ENCODE measurements at regions not wholly inside any gene's neighbourhood (a gene's known extent, or its start where the extent isn't known, plus 50 kb on each side); places are given as distances from the start of the nearest gene placed in this dataset.

DNA sequence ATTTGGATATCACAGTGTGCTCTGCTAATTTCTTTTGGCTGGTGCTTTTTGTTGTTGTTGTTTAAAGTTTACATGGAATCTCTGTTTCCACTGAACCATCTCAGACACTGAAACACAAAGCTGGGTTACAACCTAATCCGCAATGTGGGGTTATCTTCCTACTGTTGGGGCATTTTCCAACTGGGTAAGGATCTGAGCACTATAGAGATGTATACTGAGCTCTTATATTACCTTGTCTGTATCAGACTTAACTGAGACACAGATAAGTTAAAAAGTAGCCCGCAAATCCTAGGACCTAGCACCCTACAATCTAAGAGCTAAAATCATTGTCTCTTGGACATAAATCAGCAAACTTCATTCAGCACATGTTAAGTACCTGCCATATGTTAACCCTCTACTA is 169.2 kb downstream of the LTN1 start:
- no peak for FAIRE-seq
- no peaks in the 10 kb centered on the region for H3K36me3 ChIP-seq (ENCODE audit: control insufficient read depth in 2 of 2, extremely low read depth in 1 of 2, insufficient read depth in 2 of 2, low read length in 2 of 2)
- DNase-seq (ENCODE audit: low read depth, low spot score): no peak
- H3K4me2 ChIP-seq (ENCODE audit: control insufficient read depth, extremely low read depth, insufficient read depth, low read depth, low read length): no peak overlapping the region
- H3K9me1 ChIP-seq (ENCODE audit: control insufficient read depth, extremely low read depth, insufficient read depth, low read length): no peaks in the 10 kb centered on the region
- no peaks in the 10 kb centered on the region for H3K9me3 ChIP-seq (ENCODE audit: control insufficient read depth, low read depth, low read length)
- H4K20me1 ChIP-seq (ENCODE audit: control insufficient read depth, extremely low read depth, insufficient read depth, low read length): no peaks in the 10 kb centered on the region
- no peak overlapping the region for H2AFZ ChIP-seq (ENCODE audit: control insufficient read depth, low read length)
- no peaks in the 10 kb centered on the region for H3K79me2 ChIP-seq (ENCODE audit: control insufficient read depth, insufficient read depth, low read length)
- H3K4me1 ChIP-seq (ENCODE audit: control insufficient read depth, extremely low read depth, insufficient read depth, low read length): no peaks in the 10 kb centered on the region
- no peak overlapping the region for H3K9ac ChIP-seq (ENCODE audit: control insufficient read depth, extremely low read depth, insufficient read depth, low read length)
- H3K4me3 ChIP-seq (ENCODE audit: control insufficient read depth in 2 of 3, extremely low read depth in 1 of 3, insufficient read depth in 2 of 3, low read depth in 1 of 3, low read length in 3 of 3): no peak overlapping the region
- TF ChIP-seq EZH2 (IDR thresholded peaks at IDR 0.05; ENCODE audit: low read length): no peak
- TF ChIP-seq, protein P1, sequence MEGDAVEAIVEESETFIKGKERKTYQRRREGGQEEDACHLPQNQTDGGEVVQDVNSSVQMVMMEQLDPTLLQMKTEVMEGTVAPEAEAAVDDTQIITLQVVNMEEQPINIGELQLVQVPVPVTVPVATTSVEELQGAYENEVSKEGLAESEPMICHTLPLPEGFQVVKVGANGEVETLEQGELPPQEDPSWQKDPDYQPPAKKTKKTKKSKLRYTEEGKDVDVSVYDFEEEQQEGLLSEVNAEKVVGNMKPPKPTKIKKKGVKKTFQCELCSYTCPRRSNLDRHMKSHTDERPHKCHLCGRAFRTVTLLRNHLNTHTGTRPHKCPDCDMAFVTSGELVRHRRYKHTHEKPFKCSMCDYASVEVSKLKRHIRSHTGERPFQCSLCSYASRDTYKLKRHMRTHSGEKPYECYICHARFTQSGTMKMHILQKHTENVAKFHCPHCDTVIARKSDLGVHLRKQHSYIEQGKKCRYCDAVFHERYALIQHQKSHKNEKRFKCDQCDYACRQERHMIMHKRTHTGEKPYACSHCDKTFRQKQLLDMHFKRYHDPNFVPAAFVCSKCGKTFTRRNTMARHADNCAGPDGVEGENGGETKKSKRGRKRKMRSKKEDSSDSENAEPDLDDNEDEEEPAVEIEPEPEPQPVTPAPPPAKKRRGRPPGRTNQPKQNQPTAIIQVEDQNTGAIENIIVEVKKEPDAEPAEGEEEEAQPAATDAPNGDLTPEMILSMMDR (optimal IDR thresholded peaks at IDR 0.05 in 1 of 3, IDR thresholded peaks at IDR 0.05 in 1 of 3, conservative IDR thresholded peaks at IDR 0.05 in 1 of 3; ENCODE audit: extremely low read depth in 1 of 3, insufficient read depth in 2 of 3, low read length in 3 of 3): no peak
- dilution Hi-C loops (cut with MboI; ENCODE audit: extremely low pct_ligation_motif_present, low sequenced_read_pairs): no loop called here
- H3K27me3 ChIP-seq (ENCODE audit: control insufficient read depth, extremely low read depth, insufficient read depth, low read length): no peaks in the 10 kb centered on the region
- H3K27ac ChIP-seq (ENCODE audit: control insufficient read depth, insufficient read depth, low read length): no peak overlapping the region

DNA sequence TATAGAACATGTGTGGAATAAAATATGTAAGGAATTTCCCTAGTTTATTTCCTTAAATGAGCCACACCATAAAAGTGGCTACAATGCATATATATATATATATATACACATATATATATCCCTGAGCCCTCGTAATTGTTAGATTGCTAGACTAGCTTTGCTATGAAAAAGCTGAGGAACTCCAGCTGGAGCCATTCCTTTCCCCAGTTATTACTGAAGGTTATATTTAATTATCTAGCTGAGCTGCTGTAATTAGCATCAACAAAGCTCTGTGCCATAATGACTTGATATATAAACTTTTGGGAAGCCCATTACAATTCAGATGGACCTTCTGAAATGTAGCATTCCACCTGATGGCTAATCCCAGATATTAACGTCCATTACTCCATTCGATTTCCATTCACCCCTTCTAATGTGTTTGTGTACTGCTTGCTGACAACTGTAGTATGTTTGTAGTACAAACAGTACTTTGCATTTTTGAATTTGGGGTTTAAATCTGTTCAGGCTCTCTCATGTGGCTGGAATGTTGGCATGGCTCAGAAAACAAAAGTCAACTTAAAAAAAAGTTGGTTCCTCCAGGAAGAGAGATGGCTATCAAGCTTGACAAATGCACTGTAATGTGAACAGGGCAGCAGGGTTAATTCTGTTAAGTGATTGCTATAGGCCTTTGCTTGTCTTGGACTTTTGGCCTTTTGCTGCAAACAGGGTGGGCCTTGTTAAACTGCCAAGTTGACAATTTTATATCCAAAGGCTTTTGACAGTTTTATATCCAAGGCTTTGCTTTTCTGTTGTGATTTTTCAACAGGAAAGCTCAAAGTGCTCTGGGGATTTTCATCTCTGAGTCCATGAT is 170.0 kb downstream of the LTN1 start:
- no peak overlapping the region for H3K9ac ChIP-seq (ENCODE audit: control insufficient read depth, extremely low read depth, insufficient read depth, low read length)
- TF ChIP-seq, protein P1 (optimal IDR thresholded peaks at IDR 0.05 in 1 of 3, IDR thresholded peaks at IDR 0.05 in 1 of 3, conservative IDR thresholded peaks at IDR 0.05 in 1 of 3; ENCODE audit: extremely low read depth in 1 of 3, insufficient read depth in 2 of 3, low read length in 3 of 3): no peak
- no peak for TF ChIP-seq EZH2 (IDR thresholded peaks at IDR 0.05; ENCODE audit: low read length)
- FAIRE-seq (no peak), DNase-seq (ENCODE audit: low read depth, low spot score) (no peak)
- H3K9me1 ChIP-seq (ENCODE audit: control insufficient read depth, extremely low read depth, insufficient read depth, low read length): no peaks in the 10 kb centered on the region
- no peaks in the 10 kb centered on the region for H3K79me2 ChIP-seq (ENCODE audit: control insufficient read depth, insufficient read depth, low read length)
- no peaks in the 10 kb centered on the region for H3K27me3 ChIP-seq (ENCODE audit: control insufficient read depth, extremely low read depth, insufficient read depth, low read length)
- H3K9me3 ChIP-seq (ENCODE audit: control insufficient read depth, low read depth, low read length): no peaks in the 10 kb centered on the region
- no peak overlapping the region for H3K4me2 ChIP-seq (ENCODE audit: control insufficient read depth, extremely low read depth, insufficient read depth, low read depth, low read length)
- H3K27ac ChIP-seq (ENCODE audit: control insufficient read depth, insufficient read depth, low read length): no peak overlapping the region
- H2AFZ ChIP-seq (ENCODE audit: control insufficient read depth, low read length): no peak overlapping the region
- dilution Hi-C loops (cut with MboI; ENCODE audit: extremely low pct_ligation_motif_present, low sequenced_read_pairs): no loop called here
- H3K4me3 ChIP-seq (ENCODE audit: control insufficient read depth in 2 of 3, extremely low read depth in 1 of 3, insufficient read depth in 2 of 3, low read depth in 1 of 3, low read length in 3 of 3): no peak overlapping the region
- H4K20me1 ChIP-seq (ENCODE audit: control insufficient read depth, extremely low read depth, insufficient read depth, low read length): no peaks in the 10 kb centered on the region
- H3K4me1 ChIP-seq (ENCODE audit: control insufficient read depth, extremely low read depth, insufficient read depth, low read length): no peaks in the 10 kb centered on the region
- H3K36me3 ChIP-seq (ENCODE audit: control insufficient read depth in 2 of 2, extremely low read depth in 1 of 2, insufficient read depth in 2 of 2, low read length in 2 of 2): no peaks in the 10 kb centered on the region
